ENCODE measurements at regions not wholly inside any gene's neighbourhood (a gene's known extent, or its start where the extent isn't known, plus 50 kb on each side); places are given as distances from the start of the nearest gene placed in this dataset.
A peak's percentile ranks its signal among the peaks of the same experiment; 100 is the strongest.

- H3K27ac ChIP-seq (ENCODE audit: low read depth, low read length): no peak overlapping the region
Observed at GRCh38 chr20:47875297-47876025, 90.2 kb upstream of the SULF2 start.

DNA sequence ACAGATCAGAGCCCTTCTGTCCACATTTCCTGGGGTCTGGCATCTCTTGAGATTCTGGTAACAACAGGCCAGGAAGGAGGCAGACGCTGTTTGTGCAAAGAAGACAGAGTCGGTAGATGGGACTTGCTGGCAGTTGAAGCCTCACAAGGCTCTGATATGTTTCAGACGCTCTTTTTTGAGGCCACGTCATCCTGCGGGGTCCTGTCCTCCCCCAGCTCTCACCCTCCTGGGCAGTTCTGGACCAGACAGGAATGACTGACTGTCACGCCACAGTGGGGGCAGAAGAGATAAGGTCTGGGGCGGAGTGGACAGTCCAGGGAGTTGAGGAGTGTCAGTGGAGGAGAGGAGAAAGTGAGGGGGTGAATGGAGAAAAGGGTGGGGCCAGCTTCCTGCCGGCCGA, 87.1 kb upstream of the SULF2 start:
- Histone ChIP-seq H3K27ac (ENCODE audit: low read depth, low read length) (no peak overlapping the region), H3K9me3 (ENCODE audit: control insufficient read depth, low read length) (no peaks in the 10 kb centered on the region), H3K36me3 (ENCODE audit: control insufficient read depth, insufficient read depth, low read length) (no peaks in the 10 kb centered on the region), H3K4me3 (ENCODE audit: low read length) (no peak overlapping the region), H3K9ac (ENCODE audit: extremely low read depth, low read length, poor library complexity, severe bottlenecking) (no peak overlapping the region), H3K4me1 (ENCODE audit: control insufficient read depth, insufficient read depth, low read length) (peaks cover 7% of the 10 kb centered on the region), H3K27me3 (ENCODE audit: control insufficient read depth, insufficient read depth, low read length, poor library complexity, severe bottlenecking) (peaks cover 5% of the 10 kb centered on the region)
- Mint-ChIP-seq H3K36me3 (ENCODE audit: low read depth) (no peaks in the 10 kb centered on the region), H3K27ac (no peak overlapping the region), H3K4me1 (peaks cover 23% of the 10 kb centered on the region), H3K27me3 (ENCODE audit: insufficient read depth) (no peaks in the 10 kb centered on the region), H3K4me3 (no peak overlapping the region), H3K9me3 (no peaks in the 10 kb centered on the region)
- DNase-seq: no peak
- TF ChIP-seq, protein P1, sequence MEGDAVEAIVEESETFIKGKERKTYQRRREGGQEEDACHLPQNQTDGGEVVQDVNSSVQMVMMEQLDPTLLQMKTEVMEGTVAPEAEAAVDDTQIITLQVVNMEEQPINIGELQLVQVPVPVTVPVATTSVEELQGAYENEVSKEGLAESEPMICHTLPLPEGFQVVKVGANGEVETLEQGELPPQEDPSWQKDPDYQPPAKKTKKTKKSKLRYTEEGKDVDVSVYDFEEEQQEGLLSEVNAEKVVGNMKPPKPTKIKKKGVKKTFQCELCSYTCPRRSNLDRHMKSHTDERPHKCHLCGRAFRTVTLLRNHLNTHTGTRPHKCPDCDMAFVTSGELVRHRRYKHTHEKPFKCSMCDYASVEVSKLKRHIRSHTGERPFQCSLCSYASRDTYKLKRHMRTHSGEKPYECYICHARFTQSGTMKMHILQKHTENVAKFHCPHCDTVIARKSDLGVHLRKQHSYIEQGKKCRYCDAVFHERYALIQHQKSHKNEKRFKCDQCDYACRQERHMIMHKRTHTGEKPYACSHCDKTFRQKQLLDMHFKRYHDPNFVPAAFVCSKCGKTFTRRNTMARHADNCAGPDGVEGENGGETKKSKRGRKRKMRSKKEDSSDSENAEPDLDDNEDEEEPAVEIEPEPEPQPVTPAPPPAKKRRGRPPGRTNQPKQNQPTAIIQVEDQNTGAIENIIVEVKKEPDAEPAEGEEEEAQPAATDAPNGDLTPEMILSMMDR (conservative IDR thresholded peaks at IDR 0.05): no peak
- 84 to 88% methylated on average over 7 to 9 of the region's 9 CpGs for WGBS, 2 experiments (ENCODE audit: insufficient coverage in 1 of 2, insufficient read length in 1 of 2)

More at GRCh38 chr20:47875297-47876025, 90.2 kb upstream of the SULF2 start:
- Histone ChIP-seq H3K4me3 (ENCODE audit: low read length) (no peak overlapping the region), H3K36me3 (ENCODE audit: control insufficient read depth, insufficient read depth, low read length) (no peaks in the 10 kb centered on the region), H3K4me1 (ENCODE audit: control insufficient read depth, insufficient read depth, low read length) (peaks cover 7% of the 10 kb centered on the region), H3K27me3 (ENCODE audit: control insufficient read depth, insufficient read depth, low read length, poor library complexity, severe bottlenecking) (no peaks in the 10 kb centered on the region), H3K9me3 (ENCODE audit: control insufficient read depth, low read length) (no peaks in the 10 kb centered on the region), H3K9ac (ENCODE audit: extremely low read depth, low read length, poor library complexity, severe bottlenecking) (peak overlapping the region; percentile 28)
- no peaks in the 10 kb centered on the region for H3K27me3 Mint-ChIP-seq (ENCODE audit: insufficient read depth)
- H3K36me3 Mint-ChIP-seq (ENCODE audit: low read depth): no peaks in the 10 kb centered on the region
- H3K27ac Mint-ChIP-seq: peak overlapping the region; percentile 64
- TF ChIP-seq, protein P1 (conservative IDR thresholded peaks at IDR 0.05): no peak
- H3K9me3 Mint-ChIP-seq: no peaks in the 10 kb centered on the region
- peaks cover 27% of the 10 kb centered on the region for H3K4me1 Mint-ChIP-seq
- WGBS, 2 experiments (ENCODE audit: insufficient coverage in 1 of 2, insufficient read length in 1 of 2): 83 to 89% methylated on average over 8 to 13 of the region's 13 CpGs
- DNase-seq: no peak
- H3K4me3 Mint-ChIP-seq: no peak overlapping the region

DNA sequence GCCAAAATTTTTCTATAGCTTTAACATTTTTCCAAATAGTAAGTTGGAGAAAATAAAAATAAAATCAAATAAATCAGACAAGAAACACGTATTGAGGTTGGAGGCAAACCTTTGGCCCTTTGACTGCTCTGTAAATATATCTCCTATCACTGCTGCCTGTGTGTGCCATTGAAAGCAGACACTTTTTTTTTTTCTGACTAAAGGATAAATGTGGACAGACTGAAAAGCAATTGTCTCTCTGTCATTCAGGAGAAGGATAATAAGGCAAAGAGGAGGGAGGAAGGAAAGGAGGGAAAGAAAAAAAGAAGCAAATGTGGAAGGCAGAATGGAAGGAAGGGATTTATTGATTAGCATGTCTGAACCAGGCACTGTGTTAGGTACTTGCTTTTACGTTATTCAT, 85.2 kb upstream of the SULF2 start:
- peaks cover 7% of the 10 kb centered on the region for H3K4me1 Mint-ChIP-seq
- no peaks in the 10 kb centered on the region for H3K9me3 Mint-ChIP-seq
- Histone ChIP-seq H3K4me3 (ENCODE audit: low read length) (no peak overlapping the region), H3K36me3 (ENCODE audit: control insufficient read depth, insufficient read depth, low read length) (no peaks in the 10 kb centered on the region), H3K27me3 (ENCODE audit: control insufficient read depth, insufficient read depth, low read length, poor library complexity, severe bottlenecking) (peaks cover 10% of the 10 kb centered on the region), H3K27ac (ENCODE audit: low read depth, low read length) (no peak overlapping the region), H3K9ac (ENCODE audit: extremely low read depth, low read length, poor library complexity, severe bottlenecking) (no peak overlapping the region), H3K4me1 (ENCODE audit: control insufficient read depth, insufficient read depth, low read length) (no peaks in the 10 kb centered on the region), H3K9me3 (ENCODE audit: control insufficient read depth, low read length) (no peaks in the 10 kb centered on the region)
- peaks cover 4% of the 10 kb centered on the region for H3K27me3 Mint-ChIP-seq (ENCODE audit: insufficient read depth)
- no peak for DNase-seq
- 94 to 100% methylated on average over 1 to 2 of the region's 2 CpGs for WGBS, 2 experiments (ENCODE audit: insufficient coverage in 1 of 2, insufficient read length in 1 of 2)
- H3K36me3 Mint-ChIP-seq (ENCODE audit: low read depth): no peaks in the 10 kb centered on the region
- H3K4me3 Mint-ChIP-seq: no peak overlapping the region
- TF ChIP-seq, protein P1 (conservative IDR thresholded peaks at IDR 0.05): no peak
- no peak overlapping the region for H3K27ac Mint-ChIP-seq
